Trophoblast cell (in vitro differentiated cells and primary cell): ENCODE measurements at regions not wholly inside any gene's neighbourhood (a gene's known extent, or its start where the extent isn't known, plus 50 kb on each side); places are given as distances from the start of the nearest gene placed in this dataset.

Experiments used
- DNase-seq, 2 donors: peaks; one replicate each; pipeline ENCODE4 v3.0.0-alpha.2; 2016
- H2AFZ ChIP-seq: 2 replicates; pipeline ENCODE4 v1.6.1; 2013; ENCODE audit warnings: low read length, moderate library complexity, mild to moderate bottlenecking; ENCODE audit not compliant: insufficient read depth, poor library complexity
- H2AK5ac ChIP-seq: 2 replicates; pipeline ENCODE4 v1.6.1; 2013; ENCODE audit warnings: mild to moderate bottlenecking, low read length
- H2BK120ac ChIP-seq: 2 replicates; pipeline ENCODE4 v1.6.1; 2013; ENCODE audit warnings: low read length, mild to moderate bottlenecking, moderate library complexity; ENCODE audit not compliant: insufficient read depth, poor library complexity
- H2BK12ac ChIP-seq: 2 replicates; pipeline ENCODE4 v1.6.1; 2013; ENCODE audit warnings: mild to moderate bottlenecking, low read length, moderate library complexity
- H2BK5ac ChIP-seq: 2 replicates; pipeline ENCODE4 v1.6.1; 2013; ENCODE audit warnings: low read length, low read depth, moderate library complexity, mild to moderate bottlenecking; ENCODE audit not compliant: poor library complexity
- H3K14ac ChIP-seq: 2 replicates; pipeline ENCODE4 v1.6.1; 2013; ENCODE audit warnings: mild to moderate bottlenecking, low read length
- H3K18ac ChIP-seq: 2 replicates; pipeline ENCODE4 v1.6.1; 2013; ENCODE audit warnings: mild to moderate bottlenecking, low read length
- H3K23ac ChIP-seq: 2 replicates; pipeline ENCODE4 v1.6.1; 2013; ENCODE audit warnings: low read length
- H3K27ac ChIP-seq: 2 replicates; pipeline ENCODE4 v1.5.1; 2013; ENCODE audit warnings: low read depth, mild to moderate bottlenecking, inconsistent platforms, low read length, moderate library complexity
- H3K27me3 ChIP-seq: 2 replicates; pipeline ENCODE4 v1.6.1; 2013; ENCODE audit warnings: inconsistent platforms, mild to moderate bottlenecking, low read length, moderate library complexity; ENCODE audit not compliant: insufficient read depth
- H3K36me3 ChIP-seq, 2 experiments: 1 replicate in 1 of 2; 2 replicates in 1 of 2; pipeline ENCODE4 v1.6.1; 2013; ENCODE audit warnings: low read length in 2 of 2, mild to moderate bottlenecking in 2 of 2, moderate library complexity in 1 of 2; ENCODE audit not compliant: insufficient read depth in 2 of 2, control insufficient read depth in 1 of 2
- H3K4ac ChIP-seq: 2 replicates; pipeline ENCODE4 v1.6.1; 2013; ENCODE audit warnings: low read depth, mild to moderate bottlenecking, low read length, moderate library complexity
- H3K4me1 ChIP-seq, 2 experiments: 1 replicate in 1 of 2; 2 replicates in 1 of 2; pipeline ENCODE4 v1.6.1; 2013; ENCODE audit warnings: low read length in 2 of 2, mild to moderate bottlenecking in 2 of 2, moderate library complexity in 1 of 2; ENCODE audit not compliant: insufficient read depth in 2 of 2, control insufficient read depth in 1 of 2
- H3K4me2 ChIP-seq: 2 replicates; pipeline ENCODE4 v1.6.1; 2013; ENCODE audit warnings: inconsistent platforms, mild to moderate bottlenecking, low read length, moderate library complexity
- H3K4me3 ChIP-seq: 2 replicates; pipeline ENCODE4 v1.5.1; 2013; ENCODE audit warnings: mild to moderate bottlenecking, low read depth, low read length, inconsistent platforms
- H3K79me1 ChIP-seq: one replicate; pipeline ENCODE4 v1.6.1; 2013; ENCODE audit warnings: low read length
- H3K79me2 ChIP-seq: 2 replicates; pipeline ENCODE4 v1.6.1; 2013; ENCODE audit warnings: low read length, mild to moderate bottlenecking; ENCODE audit not compliant: control insufficient read depth, insufficient read depth, poor library complexity
- H3K9ac ChIP-seq: 2 replicates; pipeline ENCODE4 v1.6.1; 2013; ENCODE audit warnings: mild to moderate bottlenecking, low read length
- H3K9me3 ChIP-seq: 2 replicates; pipeline ENCODE4 v1.6.1; 2013; ENCODE audit warnings: low read depth, mild to moderate bottlenecking, control low read depth, inconsistent platforms, low read length; ENCODE audit not compliant: insufficient read depth
- H4K12ac ChIP-seq: 2 replicates; pipeline ENCODE4 v1.6.1; 2013; ENCODE audit warnings: low read depth, mild to moderate bottlenecking, low read length, moderate library complexity
- H4K8ac ChIP-seq: 2 replicates; pipeline ENCODE4 v1.6.1; 2013; ENCODE audit warnings: low read depth, mild to moderate bottlenecking, low read length, moderate library complexity
- H4K91ac ChIP-seq: one replicate; pipeline ENCODE4 v1.6.1; 2013; ENCODE audit warnings: low read depth, mild to moderate bottlenecking, low read length, moderate library complexity
- WGBS: extraction: QIAGEN DNeasy Blood & Tissue Kit; methylation state at CpG from one replicate; pipeline ENCODE4 v1.1.7; 2013; ENCODE audit warnings: missing lambda C conversion rate; ENCODE audit not compliant: insufficient read length, insufficient coverage; ENCODE audit errors: extremely low coverage; 5-methylcytosine and 5-hydroxymethylcytosine counted together

GRCh38 chr2:59082657-59083056 lies 841.5 kb upstream of the FANCL start:
- H3K18ac ChIP-seq, result no peak overlapping the region
- H3K9ac ChIP-seq, result no peak overlapping the region
- no peaks in the 10 kb centered on the region for H3K79me2 ChIP-seq
- H3K27ac ChIP-seq, result no peak overlapping the region
- no peaks in the 10 kb centered on the region for H3K4me1 ChIP-seq
- no peak overlapping the region for H4K12ac ChIP-seq
- no peak for DNase-seq
- no CpG with 5 or more reads among the region's 5 CpGs for whole genome bisulfite sequencing
- H2AFZ ChIP-seq, result no peak overlapping the region
- no peak overlapping the region for H2AK5ac ChIP-seq
- H3K4me3 ChIP-seq, result no peak overlapping the region
- H3K9me3 ChIP-seq, result no peaks in the 10 kb centered on the region
- H3K79me1 ChIP-seq, result no peaks in the 10 kb centered on the region
- H4K91ac ChIP-seq, result no peak overlapping the region
- no peaks in the 10 kb centered on the region for H3K27me3 ChIP-seq
- no peak overlapping the region for H2BK12ac ChIP-seq
- H3K4me2 ChIP-seq, result no peak overlapping the region
- no peaks in the 10 kb centered on the region for H3K36me3 ChIP-seq
- no peak overlapping the region for H3K4ac ChIP-seq
- H2BK120ac ChIP-seq, result no peak overlapping the region
- H2BK5ac ChIP-seq, result no peak overlapping the region
- no peak overlapping the region for H3K23ac ChIP-seq
- H3K14ac ChIP-seq, result no peak overlapping the region
- H4K8ac ChIP-seq, result no peak overlapping the region

GRCh38 chr2:59080451-59081181 lies 839.5 kb upstream of the FANCL start:
- no peak overlapping the region for H3K4ac ChIP-seq
- H3K4me2 ChIP-seq, result no peak overlapping the region
- H3K9ac ChIP-seq, result no peak overlapping the region
- no peak overlapping the region for H2AK5ac ChIP-seq
- no peak overlapping the region for H3K27ac ChIP-seq
- H3K23ac ChIP-seq, result no peak overlapping the region
- H3K27me3 ChIP-seq, result no peaks in the 10 kb centered on the region
- H3K79me1 ChIP-seq, result no peaks in the 10 kb centered on the region
- H4K8ac ChIP-seq, result no peak overlapping the region
- no peak overlapping the region for H2AFZ ChIP-seq
- DNase-seq, result no peak
- no peak overlapping the region for H3K14ac ChIP-seq
- H4K12ac ChIP-seq, result no peak overlapping the region
- H4K91ac ChIP-seq, result no peak overlapping the region
- H3K18ac ChIP-seq, result no peak overlapping the region
- no peak overlapping the region for H2BK5ac ChIP-seq
- H2BK12ac ChIP-seq, result no peak overlapping the region
- H2BK120ac ChIP-seq, result no peak overlapping the region
- H3K4me3 ChIP-seq, result no peak overlapping the region
- H3K9me3 ChIP-seq, result no peaks in the 10 kb centered on the region
- no CpG with 5 or more reads among the region's 4 CpGs for WGBS
- no peaks in the 10 kb centered on the region for H3K79me2 ChIP-seq
- no peaks in the 10 kb centered on the region for H3K4me1 ChIP-seq
- no peaks in the 10 kb centered on the region for H3K36me3 ChIP-seq

DNA sequence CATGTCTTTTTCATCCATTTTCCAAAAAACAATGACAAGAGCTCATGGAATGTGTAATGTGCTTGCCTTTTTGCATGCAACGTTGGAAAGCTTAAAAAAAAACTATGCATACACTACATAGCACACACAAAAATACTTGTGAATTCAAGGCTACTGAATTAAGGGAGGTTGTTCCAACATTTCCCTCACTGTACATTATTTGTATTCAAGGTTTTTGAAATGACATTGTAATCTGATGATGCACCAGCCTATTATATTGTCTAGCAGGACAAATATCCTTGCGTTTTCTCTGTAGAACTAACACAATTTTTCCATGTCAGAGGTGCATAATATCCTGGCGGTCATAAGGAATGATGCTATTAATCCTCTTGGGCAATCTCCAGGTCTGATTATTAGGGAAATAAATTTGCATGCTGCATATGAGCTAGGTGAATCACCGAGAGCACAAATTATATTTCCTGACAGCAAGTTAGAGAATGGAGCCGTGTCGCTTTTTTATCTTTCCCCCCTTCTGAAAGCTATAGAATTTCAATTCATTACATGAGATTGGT lies 836.9 kb upstream of the FANCL start:
- no peak overlapping the region for H2BK120ac ChIP-seq
- H3K27ac ChIP-seq, result no peak overlapping the region
- H3K9me3 ChIP-seq, result no peaks in the 10 kb centered on the region
- no peak overlapping the region for H3K14ac ChIP-seq
- no peak overlapping the region for H2AK5ac ChIP-seq
- no peak overlapping the region for H3K9ac ChIP-seq
- H3K4ac ChIP-seq, result no peak overlapping the region
- no peak overlapping the region for H2BK5ac ChIP-seq
- no peaks in the 10 kb centered on the region for H3K27me3 ChIP-seq
- no peak overlapping the region for H3K4me2 ChIP-seq
- no peak overlapping the region for H3K23ac ChIP-seq
- no peak overlapping the region for H3K18ac ChIP-seq
- DNase-seq, result peak in 1 of 2 donors; percentile 4
- no peak overlapping the region for H4K91ac ChIP-seq
- no peaks in the 10 kb centered on the region for H3K4me1 ChIP-seq
- H2BK12ac ChIP-seq, result no peak overlapping the region
- H3K79me2 ChIP-seq, result no peaks in the 10 kb centered on the region
- no peaks in the 10 kb centered on the region for H3K79me1 ChIP-seq
- H4K8ac ChIP-seq, result no peak overlapping the region
- no peaks in the 10 kb centered on the region for H3K36me3 ChIP-seq
- no CpG with 5 or more reads among the region's 6 CpGs for WGBS
- no peak overlapping the region for H3K4me3 ChIP-seq
- no peak overlapping the region for H4K12ac ChIP-seq
- no peak overlapping the region for H2AFZ ChIP-seq

DNA sequence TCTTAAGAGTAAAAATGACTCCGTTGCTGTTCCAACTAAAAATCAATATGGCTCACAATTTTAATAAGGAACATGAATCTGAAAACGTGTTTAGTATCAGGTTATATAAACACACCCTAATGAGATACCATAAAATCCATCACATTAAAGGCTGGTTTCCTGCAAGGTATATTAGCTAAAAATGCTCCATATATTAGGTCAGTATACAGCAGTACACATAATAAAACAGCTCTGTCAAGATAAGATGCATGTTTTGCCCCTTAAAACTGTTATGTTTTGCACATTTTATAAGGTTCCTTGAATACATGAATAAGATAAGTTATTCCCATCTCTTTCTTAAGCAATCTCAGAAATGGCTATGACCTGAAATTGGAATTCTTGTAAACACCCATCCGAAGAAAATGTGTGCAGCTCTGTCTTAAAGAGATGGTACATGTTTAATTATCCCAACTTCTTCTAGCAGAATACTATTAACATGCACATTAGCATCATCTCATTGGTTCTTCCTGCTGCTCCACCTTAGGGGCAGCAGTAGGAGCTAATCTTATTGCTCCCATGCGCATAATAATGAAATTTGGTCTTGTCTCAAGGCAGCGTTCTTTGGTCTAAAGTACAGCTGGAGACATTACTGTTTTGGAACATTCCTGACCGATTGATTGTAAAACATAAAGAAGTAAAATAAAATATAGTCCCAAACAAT lies 836.1 kb upstream of the FANCL start:
- Histone ChIP-seq H3K18ac (no peak overlapping the region), H3K9ac (no peak overlapping the region), H2BK5ac (no peak overlapping the region), H2AFZ (no peak overlapping the region), H4K91ac (no peak overlapping the region), H3K23ac (no peak overlapping the region), H3K4me2 (no peak overlapping the region), H3K36me3 (no peaks in the 10 kb centered on the region), H3K4ac (no peak overlapping the region), H3K79me1 (no peaks in the 10 kb centered on the region), H2BK12ac (no peak overlapping the region), H3K14ac (no peak overlapping the region), H4K8ac (no peak overlapping the region), H3K79me2 (no peaks in the 10 kb centered on the region), H3K9me3 (no peaks in the 10 kb centered on the region), H2AK5ac (no peak overlapping the region), H3K27me3 (no peaks in the 10 kb centered on the region), H3K4me3 (no peak overlapping the region), H2BK120ac (no peak overlapping the region), H3K4me1 (no peaks in the 10 kb centered on the region), H3K27ac (no peak overlapping the region), H4K12ac (no peak overlapping the region)
- WGBS, result no CpG with 5 or more reads among the region's 6 CpGs
- no peak for DNase-seq
